22Rv1 (cell line): ENCODE measurements at regions not wholly inside any gene's neighbourhood (a gene's known extent, or its start where the extent isn't known, plus 50 kb on each side); places are given as distances from the start of the nearest gene placed in this dataset.

Source experiments
- CTCF ChIP-seq: fragments of 450-650 bp; IDR thresholded peaks from 2 replicates; pipeline ENCODE4 v1.5.1; 2017; ENCODE audit warnings: mild to moderate bottlenecking
- ZFX ChIP-seq: fragments of 450-650 bp; IDR thresholded peaks from 2 replicates; pipeline ENCODE4 v1.6.1; 2017; ENCODE audit warnings: antibody characterized with exemption, borderline replicate concordance

- no peak for TF ChIP-seq CTCF
- TF ChIP-seq ZFX = no peak
Observed at GRCh38 chr10:43949351-43949750, 300.7 kb upstream of the ZNF32 start.
